Body of pancreas (tissue), 4 donors: ENCODE measurements at regions not wholly inside any gene's neighbourhood (a gene's known extent, or its start where the extent isn't known, plus 50 kb on each side); places are given as distances from the start of the nearest gene placed in this dataset.

Experiments
- CTCF ChIP-seq, 7 experiments: fragments of 450-650 bp in 4 of 7; fragments of 200-600 bp in 3 of 7; sonication (generic) in 3 of 7; IDR thresholded peaks; one replicate each; pipeline ENCODE4 v1.5.1; 2016 to 2019; ENCODE audit warnings: antibody characterized with exemption in 7 of 7
- POLR2A ChIP-seq, 3 donors: fragments of 450-650 bp; IDR thresholded peaks; one replicate each; pipeline ENCODE4 v1.6.1; 2016; ENCODE audit warnings: antibody characterized with exemption in 3 of 3, mild to moderate bottlenecking in 2 of 3

- TF ChIP-seq CTCF (IDR thresholded peaks at IDR 0.05) (no peak), POLR2A (IDR thresholded peaks at IDR 0.05) (no peak)
Measured at GRCh38 chr4:137293281-137293680, 239.0 kb downstream of the PCDH18 start.
